H1 (cell line): ENCODE measurements at regions not wholly inside any gene's neighbourhood (a gene's known extent, or its start where the extent isn't known, plus 50 kb on each side); places are given as distances from the start of the nearest gene placed in this dataset.

Experiments used
- CHD7 ChIP-seq: fragments of 300-600 bp; sonication (generic); IDR thresholded peaks from 2 replicates; pipeline ENCODE4 v1.7.1; 2012; ENCODE audit warnings: low read length, moderate library complexity, mild to moderate bottlenecking, inconsistent platforms; ENCODE audit not compliant: insufficient replicate concordance

GRCh38 chrX:123083924-123084323 is 100.2 kb upstream of the GRIA3 start (continued):
- no peak for TF ChIP-seq CHD7
- TF ChIP-seq, all 59 proteins: peak for 0
